ENCODE measurements at regions not wholly inside any gene's neighbourhood (a gene's known extent, or its start where the extent isn't known, plus 50 kb on each side); places are given as distances from the start of the nearest gene placed in this dataset.

DNA sequence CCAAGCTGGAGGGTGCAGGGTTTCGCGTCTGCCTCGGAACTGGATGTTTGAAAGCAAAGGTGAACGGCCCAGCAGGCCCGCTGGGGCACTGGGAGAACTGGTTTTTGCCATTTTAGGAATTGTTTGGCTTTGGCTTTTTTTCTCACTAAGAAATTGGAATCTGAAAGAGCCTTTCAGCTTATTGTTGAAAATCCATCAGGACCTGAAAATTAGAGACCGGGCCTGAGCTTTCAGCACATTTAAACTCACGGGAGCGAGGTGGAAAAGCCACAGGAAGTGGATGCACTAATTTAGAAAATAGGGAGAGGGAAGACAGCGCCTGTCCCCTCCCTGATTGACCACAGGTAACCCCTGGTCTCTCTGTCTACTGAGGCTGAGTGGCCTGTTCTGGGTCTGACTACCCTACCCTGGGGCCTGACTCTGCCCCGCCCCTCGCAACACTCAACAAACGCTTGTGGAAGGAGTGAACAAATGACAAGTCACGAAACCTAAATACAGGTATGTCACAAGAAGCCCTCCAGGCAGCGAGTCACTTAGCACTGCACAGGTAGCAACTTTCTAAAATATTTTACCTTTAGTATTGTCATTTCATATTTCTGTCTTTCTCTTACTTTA is 100.3 kb upstream of the MBOAT2 start:
- no peak for DNase-seq

DNA sequence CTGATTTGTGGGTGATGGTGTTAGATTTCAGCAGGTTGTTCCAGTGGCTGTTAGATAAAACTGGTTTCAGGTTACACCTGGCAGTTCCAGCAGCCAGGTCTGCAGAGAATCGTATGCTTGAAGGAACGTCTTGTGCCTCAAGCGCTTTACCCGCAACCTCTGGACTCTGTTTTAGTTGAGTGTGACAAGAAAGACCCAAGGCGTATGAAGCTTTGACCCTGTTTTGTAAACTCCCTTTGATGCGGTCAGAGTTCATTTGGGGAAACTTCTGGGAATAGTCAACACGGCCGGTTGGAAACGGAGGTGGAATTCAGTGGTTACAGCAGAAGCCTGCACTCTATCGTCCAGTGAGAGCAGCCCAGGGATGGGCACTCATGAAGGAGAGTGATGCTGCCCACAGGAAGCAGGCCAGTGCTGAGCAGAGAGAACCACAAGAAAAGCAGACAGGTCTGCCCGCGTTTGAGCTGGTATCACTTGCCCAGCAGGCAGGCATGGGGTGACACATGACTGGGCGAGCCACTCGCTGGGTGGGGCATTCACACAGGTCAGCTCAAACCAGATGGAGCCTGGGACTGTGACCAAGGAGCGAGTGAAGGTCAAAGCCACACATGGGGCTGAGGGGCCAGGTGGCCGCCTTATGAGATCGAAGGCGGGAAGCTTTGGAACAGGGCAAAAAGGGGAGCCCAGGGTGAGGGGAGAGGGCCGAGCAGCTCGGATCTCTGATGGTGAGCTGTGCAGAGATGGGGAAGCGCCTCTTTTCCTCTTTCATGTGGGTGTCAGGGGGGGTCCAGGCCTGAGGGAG is 99.6 kb upstream of the MBOAT2 start:
- no peak for DNase-seq

DNA sequence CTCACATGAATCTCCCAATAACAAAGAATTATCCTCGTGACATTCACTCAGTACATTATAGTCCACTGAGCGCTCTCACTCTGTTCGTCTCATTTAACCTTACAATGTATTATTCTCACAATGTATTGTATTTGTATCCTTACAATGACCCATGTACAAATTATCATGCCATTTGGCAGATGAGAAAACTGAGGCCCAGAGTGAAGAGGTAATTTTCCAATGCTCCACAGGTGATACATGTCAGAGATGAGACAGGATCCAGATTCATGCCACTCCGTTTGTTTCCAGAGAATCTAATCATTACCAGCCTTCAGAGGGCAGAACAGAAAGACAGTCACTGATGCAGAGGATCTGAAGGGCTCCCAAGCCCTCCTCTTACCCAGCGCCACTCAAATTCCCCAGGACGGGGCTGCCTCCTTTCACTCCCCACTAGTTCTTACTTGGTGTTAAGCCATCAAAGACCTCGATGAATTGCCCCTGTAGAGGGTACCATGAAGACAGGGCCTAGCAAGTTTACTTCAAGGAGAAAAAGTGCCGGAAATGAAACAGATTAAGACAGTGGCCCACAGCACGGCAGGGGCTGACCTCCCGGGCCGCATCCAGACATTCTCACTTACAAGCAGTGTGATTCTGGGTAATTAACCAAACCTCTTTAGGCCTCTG is 98.4 kb upstream of the MBOAT2 start:
- no peak for DNase-seq

DNA sequence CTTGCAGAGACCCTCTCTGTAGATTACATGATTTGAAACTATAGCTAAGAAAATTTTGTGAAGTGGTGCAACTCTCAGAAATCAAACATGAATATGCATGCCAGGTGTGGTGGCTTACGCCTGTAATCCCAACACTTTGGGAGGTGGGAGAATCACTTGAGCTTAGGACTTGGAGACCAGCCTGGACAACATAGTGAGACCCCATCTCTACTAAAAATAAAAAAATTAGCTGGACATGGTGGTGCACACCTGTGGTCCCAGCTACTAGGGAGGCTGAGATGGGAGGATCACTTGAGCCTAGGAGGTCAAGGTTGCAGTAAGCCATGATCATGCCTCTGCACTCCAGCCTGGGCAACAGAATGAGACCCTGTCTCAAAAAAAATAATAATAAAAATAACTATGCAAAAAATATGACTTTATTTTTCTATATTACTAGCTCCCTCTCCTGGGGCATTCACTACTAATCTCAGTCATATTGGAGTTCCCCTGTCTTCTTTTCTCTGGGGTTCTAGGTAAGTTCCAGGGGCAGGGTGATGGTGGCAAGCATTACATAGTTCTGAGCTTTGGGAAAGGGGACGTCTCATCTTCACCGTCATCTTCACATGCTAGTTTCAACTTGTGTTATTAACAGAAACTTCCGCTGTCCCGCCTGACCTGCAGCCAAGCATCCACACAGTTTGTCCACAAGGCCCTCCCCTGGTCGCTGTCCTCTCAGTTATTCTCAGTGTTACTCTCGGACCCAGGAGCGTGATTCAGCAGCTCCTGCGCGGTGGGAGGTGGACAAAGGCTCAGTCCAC is 96.8 kb upstream of the MBOAT2 start:
- no peak for DNase-seq

DNA sequence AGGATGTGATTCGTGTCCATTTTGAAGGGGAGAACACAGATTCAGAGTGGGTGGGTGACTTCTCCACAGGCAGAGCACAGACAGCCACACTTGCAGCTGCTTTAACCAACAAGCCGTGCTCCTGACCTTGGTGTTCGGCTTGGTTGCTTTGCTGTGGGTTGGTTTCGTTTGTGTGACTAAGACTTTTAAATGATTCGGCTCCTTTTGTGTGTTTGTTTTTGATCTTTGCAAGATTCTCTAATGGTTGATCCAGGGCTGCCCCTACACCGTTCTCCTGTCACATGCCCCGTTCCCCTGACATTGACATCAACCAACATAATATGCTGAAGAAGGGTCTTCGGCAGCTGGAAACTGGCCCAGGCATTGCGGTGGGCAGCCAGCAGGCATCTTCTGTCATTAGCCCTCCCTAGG is 95.9 kb upstream of the MBOAT2 start:
- DNase-seq, result no peak

DNA sequence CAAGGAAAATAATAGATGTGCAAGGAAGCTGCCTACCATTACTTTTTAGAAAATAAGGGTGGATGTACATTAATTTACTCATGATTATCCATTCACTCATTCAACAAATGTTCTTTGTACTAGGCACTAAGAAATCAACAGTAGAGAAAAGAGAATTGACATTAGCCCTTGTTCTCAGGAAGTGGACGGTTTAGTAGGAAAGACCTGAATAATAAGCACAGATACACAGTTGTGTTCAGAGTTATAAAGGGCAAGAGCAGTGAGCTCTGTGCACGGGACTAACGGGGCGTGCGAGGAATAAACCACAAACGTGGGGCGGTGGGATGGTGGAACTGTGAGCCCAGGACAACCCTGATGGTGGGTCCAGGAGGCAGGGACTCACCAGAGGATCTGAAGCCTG is 94.4 kb upstream of the MBOAT2 start:
- no peak for DNase-seq

DNA sequence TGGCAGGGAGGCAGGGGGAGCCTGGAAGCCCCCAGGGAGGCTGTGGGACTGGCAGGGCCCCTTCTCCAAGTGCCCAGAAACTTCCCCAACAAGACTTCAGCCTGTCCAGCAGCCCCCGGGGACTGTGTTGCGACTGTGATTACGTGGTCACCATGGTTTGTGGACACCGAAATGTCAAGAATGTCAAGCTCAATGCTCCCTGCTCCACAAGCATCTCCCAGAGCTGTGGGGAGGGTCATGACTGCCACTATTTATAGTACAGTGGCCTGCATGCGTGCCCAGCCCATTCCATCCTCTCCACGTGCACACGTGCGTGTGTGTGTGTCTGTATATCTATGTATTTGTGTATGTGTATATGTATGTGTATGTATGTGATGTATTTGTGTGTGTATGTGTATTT is 93.8 kb upstream of the MBOAT2 start:
- no peak for DNase-seq

DNA sequence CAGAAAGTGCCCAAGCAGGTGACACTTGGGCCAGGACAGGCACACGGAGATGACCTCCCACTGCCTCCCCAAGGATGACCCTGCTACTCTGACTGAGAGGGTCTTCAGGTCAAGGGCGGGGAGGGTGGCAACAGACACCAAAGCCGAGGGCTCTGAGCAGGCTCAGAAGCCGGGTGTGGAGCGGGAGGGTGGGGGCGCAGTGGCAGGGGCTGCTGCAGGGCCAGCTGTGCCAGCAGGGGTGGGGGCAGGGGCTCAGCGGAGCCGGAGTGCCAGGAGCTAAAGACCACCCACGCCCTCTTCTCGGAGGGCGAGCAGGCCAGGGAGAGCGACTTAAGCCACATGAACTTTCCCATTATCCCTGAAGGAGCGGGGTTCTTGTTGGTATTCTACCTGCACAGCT is 93.3 kb upstream of the MBOAT2 start:
- DNase-seq, result no peak

DNA sequence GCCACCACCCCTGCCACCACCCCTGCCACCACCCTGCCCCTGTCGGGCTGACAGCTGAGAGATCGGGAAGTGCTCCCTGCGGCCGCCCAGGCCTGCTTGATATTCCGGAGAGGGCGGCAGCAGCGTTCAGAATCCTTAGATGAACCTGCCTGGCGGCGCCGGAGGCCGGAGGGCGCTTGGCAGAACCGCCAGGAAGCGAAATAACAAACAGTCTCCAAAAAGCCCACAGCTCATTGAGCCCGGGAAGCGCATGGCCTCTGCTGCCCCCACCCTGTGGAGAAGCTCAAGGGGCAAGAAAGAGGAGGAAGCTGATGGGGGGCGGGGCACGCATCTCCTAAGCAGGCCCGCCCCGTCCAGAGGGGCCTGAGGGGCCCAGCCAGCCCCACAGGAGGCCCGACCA is 92.2 kb upstream of the MBOAT2 start:
- DNase-seq, result no peak

DNA sequence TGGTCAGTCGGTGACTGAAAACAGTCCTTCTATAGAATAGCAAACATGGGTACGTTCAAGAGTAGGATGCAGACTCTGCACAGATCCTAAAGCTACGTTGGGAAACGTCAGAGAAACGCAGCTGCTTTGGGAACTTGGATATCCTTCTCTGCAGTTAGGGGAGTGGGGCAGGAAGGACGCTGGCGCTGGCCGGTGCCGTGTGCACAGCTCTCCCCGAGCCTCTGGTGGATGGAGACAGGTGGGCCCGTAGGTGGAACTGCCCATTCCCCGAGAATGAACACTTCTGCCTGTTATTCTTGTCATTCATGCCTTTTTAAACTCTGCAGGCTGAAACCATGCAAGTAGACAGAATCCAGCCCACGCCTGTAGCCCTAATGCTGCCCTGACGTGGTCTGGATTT is 91.7 kb upstream of the MBOAT2 start:
- no peak for DNase-seq

DNA sequence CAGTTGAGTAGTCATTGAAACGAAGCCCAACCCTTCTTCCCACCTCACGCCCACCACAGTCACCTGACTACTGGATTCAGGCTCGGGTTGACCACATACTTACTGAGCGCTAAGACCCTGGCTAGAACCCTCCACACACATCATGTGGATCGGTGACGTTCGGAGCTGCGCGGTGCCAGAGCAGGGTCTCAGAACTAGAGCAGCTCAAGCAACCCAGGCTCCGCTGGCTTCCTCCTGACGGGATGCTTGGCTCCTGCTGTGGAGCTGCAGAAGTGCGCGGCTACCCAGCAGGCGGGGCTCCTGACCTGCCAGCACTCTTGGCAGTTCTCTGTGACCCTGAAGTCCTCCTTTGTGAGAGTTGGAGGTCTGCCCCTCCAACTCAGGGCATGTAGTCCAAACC is 90.6 kb upstream of the MBOAT2 start:
- DNase-seq, result no peak

DNA sequence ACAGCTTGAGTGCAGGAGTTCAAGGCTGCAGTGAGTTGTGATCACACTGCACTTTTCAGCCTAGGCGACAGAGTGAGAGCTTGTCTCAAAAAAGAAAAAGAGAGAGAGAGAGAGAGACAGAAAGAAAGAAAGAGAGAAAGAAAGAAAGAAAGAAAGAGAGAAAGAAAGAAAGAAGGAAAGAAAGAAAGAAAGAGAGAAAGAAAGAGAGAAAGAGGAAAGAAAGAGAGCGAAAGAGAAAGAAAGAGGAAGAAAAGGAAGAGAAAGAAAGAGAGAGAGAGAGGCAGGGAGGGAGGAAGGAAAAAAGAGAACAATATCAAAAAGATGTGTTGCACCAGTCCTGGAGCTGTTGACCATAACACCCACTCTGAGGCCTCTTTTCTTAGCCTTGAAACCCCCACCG is 89.8 kb upstream of the MBOAT2 start:
- DNase-seq, result no peak

DNA sequence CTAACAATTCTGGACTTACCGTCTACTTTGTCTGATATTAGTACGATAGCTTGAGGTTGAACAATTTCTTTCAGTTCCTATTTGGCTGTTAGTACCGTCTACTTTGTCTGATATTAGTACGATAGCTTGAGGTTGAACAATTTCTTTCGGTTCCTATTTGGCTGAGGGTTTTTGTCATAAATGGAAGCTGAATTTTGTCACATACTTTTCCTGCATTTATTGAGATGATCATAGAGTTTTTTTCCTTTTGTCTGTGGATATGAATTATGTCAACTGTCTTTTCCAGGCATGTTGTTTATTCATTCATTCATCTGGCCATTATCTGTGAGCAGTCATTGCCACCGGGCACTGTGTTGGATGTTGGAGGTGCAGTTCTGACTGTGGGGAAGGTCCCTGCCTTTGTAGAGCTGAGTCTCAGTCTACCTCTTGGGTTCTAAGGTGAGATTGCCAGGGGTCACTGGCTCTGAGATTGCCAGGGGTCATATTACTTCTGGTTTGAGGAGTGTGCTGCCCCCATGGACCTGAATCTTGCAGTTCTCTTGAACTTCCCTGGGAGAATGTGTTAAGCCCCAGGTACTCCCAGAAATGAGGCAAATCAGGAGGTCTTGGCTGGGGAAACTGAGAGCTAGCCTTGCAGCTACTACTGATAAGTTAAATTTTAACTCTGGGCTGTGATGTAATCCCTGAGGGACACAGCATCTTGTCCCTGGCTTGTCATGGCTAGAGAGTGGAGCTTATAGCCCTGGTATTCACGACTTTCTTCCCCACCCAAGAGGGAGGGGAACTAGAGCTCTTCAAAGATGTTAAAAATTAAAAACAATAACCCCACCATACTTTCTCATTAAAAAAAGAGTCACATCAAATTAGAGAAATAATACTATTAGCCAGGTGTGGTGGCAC is 89.1 kb upstream of the MBOAT2 start:
- no peak for DNase-seq

DNA sequence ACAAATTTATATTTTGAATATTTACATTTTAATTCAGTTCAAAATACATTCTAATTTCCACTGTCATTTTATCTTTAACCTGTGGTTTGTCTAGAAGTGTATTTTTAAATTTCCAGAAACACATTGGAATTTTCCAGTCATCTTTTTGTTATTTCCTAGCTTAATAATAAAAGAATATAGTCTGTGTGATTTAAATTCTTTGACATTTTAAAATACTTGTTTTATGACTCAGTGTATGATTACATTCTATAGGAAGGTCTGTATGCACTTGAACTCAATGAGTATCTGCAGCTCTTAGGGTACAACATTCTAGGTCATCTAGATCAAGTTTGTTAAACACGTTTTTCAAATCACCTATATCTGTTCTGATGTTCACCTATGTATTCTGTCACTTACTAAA is 88.3 kb upstream of the MBOAT2 start:
- DNase-seq, result no peak

DNA sequence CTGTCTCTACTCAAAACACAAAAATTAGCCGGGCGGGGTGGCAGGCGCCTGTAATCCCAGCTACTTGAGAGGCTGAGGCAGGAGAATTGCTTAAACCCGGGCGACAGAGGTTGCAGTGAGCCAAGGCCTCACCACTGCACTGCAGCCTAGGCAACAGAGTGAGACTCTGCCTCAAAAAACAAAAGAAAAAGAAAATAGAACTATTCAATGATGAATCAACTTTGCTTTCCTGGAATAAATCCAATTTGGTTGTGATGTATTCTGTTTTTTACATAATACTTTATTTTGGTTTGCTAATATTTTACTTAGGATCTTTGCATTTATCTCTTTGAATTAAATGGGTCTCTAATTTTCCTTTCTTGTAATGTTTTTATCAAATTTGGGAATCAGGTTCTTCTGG is 86.3 kb upstream of the MBOAT2 start:
- no peak for DNase-seq

DNA sequence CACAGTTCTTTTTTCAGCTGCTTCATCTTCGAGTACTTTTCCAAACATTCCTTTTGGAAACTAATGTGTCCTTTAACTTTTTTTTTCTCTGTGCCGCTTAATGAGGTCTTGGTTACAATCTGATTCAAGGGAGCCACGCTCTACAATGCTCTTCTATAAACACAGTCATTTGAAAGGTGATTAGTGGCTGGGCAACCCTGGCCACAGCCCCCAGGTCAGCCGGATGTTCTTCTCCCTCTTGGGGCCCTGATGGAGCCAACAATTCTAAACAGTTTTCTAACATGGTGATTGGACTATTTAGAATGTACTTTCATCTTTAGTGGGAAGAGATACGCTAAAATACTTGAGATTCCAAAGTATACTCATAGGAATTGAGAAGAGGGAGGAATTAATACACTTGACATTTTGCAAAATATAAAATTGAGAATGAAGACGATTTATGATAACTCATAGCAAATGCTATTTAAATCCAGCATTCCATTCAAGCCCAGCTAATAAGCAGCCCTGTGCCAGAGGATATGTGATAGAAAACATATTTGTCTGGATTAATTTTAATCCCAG is 83.7 kb upstream of the MBOAT2 start:
- no peak for DNase-seq

DNA sequence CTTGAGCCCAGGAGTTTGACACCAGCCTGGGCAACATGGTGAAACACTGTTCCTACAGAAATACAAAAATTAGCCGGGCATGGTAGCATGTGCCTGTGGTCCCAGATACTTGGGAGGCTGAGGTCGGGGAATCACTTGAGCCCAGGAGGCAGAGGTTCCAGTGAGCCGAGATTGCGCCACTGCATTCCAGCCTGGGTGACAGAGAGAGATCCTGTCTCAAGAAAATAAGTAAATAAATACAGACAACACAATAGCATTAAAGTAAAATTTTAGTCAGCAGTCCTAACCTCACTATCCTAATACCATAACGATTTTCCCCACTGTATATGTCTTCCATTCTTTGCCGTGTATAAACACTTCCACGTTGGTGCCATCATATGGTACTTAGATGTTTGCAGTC is 83.0 kb upstream of the MBOAT2 start:
- DNase-seq, result no peak

DNA sequence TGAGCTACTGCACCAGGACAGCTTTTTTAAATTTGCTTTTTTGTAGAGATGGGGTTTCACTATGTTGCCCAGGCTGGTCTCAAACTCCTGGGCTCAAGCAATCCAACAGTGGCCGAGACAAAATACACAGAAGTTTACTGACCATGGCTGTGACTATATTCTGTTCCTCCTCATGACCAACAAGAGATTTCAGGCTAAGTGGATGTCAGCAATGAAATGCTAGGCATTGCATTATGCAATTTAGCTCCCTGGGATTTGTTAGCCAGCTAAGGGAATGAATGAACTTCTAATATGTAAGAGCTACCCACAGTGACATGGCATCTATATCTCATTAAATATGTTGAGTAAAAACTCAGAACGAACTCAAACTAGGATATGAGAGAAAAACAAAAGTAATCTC is 81.9 kb upstream of the MBOAT2 start:
- DNase-seq, result no peak

DNA sequence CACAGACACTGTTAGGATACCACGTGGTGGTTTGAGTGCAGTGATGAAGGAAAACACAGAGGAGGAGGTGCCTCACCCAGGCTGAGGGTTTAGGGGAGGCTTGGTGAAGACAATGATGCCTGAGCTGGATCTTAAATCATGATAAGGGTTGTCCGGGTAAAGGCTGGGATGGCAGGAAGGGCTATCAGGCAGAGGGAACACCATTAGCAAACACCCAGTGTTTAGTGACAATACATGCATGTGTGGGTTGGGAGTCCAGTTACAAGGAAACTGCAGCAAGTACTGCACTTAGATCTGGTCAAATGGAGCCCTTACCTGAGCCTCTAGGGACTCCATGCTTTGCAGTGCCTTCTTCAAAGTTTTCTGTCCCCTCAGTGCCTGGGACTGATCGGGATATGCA is 79.8 kb upstream of the MBOAT2 start:
- DNase-seq, result no peak

DNA sequence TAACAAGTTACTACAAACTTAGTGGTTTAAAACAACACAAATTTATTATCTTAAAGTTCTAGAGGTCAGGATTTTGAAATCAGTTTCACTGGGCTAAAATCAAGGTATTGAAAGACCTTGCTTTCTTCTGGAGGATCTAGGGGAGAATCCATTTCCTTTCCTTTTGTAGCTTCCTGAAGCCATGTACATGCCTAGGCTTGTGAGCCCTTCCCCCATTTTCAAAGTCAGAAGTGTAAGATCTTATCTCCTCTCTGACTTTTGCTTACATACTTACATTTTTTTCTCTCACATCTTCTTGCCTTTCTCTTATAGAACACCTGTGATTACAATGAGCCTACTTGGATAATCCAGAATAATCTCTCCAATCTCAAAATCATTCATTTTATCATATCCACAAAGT is 78.7 kb upstream of the MBOAT2 start:
- DNase-seq, result no peak

DNA sequence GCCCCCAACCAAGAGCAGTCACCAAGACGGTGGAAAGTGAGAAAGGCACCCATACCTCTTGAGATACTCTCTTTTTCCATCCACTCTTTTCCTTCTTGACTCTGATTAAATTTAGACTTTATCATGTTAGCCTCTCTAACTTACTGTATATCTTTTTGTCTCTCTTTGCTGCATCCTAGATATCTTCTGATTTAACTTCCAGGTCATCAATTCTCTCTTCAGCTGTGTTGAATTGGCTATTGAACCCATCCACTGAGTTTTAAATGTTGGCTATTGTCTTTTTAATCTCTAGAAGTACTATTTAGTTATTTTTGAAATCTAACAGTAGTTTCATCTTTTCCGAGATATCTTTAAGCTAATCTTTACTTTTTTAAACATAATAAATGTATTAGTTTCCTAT is 78.3 kb upstream of the MBOAT2 start:
- no peak for DNase-seq

DNA sequence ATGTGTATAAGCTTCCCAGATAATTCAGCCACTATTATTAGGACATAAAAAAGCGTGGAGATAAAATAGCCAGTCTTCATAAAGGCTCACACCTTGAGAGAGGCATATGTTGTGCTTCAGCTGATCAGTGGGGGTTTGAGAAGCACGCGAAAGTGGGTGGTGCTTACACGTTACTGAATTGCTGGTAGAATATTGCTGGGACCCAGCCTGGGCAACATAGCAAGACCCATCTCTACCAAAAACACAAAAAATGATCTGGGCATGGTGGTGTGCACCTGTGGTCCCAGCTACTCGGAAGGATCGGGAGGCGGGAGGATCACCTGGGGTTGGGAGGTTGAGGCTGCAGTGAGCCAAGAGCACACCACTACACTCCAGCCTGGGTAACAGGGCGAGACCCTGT is 74.9 kb upstream of the MBOAT2 start:
- no peak for DNase-seq

Data from T1000 (cell line).